GM12891 (cell line): ENCODE measurements at regions not wholly inside any gene's neighbourhood (a gene's known extent, or its start where the extent isn't known, plus 50 kb on each side); places are given as distances from the start of the nearest gene placed in this dataset.

Experiments used
- PAX5 ChIP-seq: IDR thresholded peaks from 2 replicates; pipeline ENCODE4 v1.6.1; 2011; ENCODE audit warnings: low read length, moderate library complexity, mild to moderate bottlenecking; ENCODE audit not compliant: insufficient read depth, severe bottlenecking
- POLR2A ChIP-seq: IDR thresholded peaks from 2 replicates; pipeline ENCODE4 v1.6.1; 2011; ENCODE audit warnings: low read depth, low read length, control low read depth
- POLR2AphosphoS5 ChIP-seq: IDR thresholded peaks from 2 replicates; pipeline ENCODE4 v1.6.1; 2011; ENCODE audit warnings: low read depth, low read length, control low read depth
- TAF1 ChIP-seq: IDR thresholded peaks from 2 replicates; pipeline ENCODE4 v1.6.1; 2011; ENCODE audit warnings: low read depth, low read length, control low read depth

DNA sequence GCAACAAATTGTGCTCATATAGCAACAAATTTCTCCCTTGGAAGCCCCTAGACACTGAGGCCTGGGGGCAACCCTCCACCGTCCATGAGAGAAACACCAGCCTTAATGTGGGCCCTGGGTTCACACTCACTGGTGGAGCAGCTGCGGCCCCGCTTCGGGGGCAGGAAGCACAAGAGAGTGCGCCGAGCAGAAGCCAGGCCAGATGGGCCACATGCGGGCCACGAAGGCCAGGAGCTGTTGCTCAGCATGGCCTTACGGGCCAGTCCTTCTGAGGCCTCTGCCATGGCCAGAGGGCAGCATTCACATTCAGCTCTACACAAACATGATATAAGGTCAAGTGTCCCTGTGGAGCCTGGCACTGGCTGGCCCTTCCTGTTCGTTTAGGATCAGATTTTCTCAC is 60.0 kb upstream of the VIPR2 start:
- TF ChIP-seq POLR2A, result no peak
- no peak for TF ChIP-seq POLR2AphosphoS5
- no peak for TF ChIP-seq TAF1
- TF ChIP-seq PAX5, result no peak
